ENCODE measurements at regions not wholly inside any gene's neighbourhood (a gene's known extent, or its start where the extent isn't known, plus 50 kb on each side); places are given as distances from the start of the nearest gene placed in this dataset.
"Not testable (repeated sequence)": the region's sequence is repeated elsewhere in the genome, so short reads cannot be mapped to it uniquely, and the experiment has no call there.

DNA sequence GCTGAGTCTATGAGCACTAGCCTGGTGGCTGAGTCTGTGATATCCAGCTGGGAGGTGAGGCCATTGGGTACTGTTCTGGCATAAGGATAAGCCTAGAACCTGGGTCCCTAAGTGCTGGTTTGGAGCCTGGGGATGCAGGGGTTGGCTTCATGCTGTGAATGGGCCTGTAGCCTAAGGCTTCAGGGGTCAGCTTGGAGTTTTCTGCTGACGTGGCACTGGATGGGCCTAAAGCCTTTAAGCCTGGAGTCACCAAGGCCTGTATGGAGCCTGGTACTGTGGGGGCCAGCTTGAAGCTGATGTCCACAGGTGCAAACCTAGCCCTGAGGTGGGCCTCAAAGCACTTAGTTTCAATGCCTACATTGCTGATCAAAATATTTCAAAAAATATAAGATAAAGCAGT lies 979.6 kb upstream of the POU3F4 start:
- H3K27me3 ChIP-seq (ENCODE audit: low read length): no peaks in the 10 kb centered on the region
- no peak overlapping the region for H3K27ac ChIP-seq (ENCODE audit: low read length)
- H3K79me2 ChIP-seq (ENCODE audit: low read length): no peaks in the 10 kb centered on the region
- H2AFZ ChIP-seq (ENCODE audit: low read length): no peak overlapping the region
- no peak for DNase-seq
- no peak overlapping the region for H3K4me3 ChIP-seq (ENCODE audit: low read length)
- no peaks in the 10 kb centered on the region for H3K4me1 ChIP-seq (ENCODE audit: low read length)
- H3K4me2 ChIP-seq (ENCODE audit: low read depth, low read length, poor library complexity, severe bottlenecking): no peak overlapping the region
- no peaks in the 10 kb centered on the region for H4K20me1 ChIP-seq (ENCODE audit: insufficient read depth, low read depth, low read length)
- H3K9me3 ChIP-seq (ENCODE audit: low read length): peaks cover 18% of the 10 kb centered on the region
- no peak overlapping the region for H3K9ac ChIP-seq (ENCODE audit: low read length)
- no peaks in the 10 kb centered on the region for H3K9me2 ChIP-seq (replicated peaks; ENCODE audit: insufficient read depth, low read length)
- H3K36me3 ChIP-seq (ENCODE audit: insufficient read depth, low read length): no peaks in the 10 kb centered on the region

DNA sequence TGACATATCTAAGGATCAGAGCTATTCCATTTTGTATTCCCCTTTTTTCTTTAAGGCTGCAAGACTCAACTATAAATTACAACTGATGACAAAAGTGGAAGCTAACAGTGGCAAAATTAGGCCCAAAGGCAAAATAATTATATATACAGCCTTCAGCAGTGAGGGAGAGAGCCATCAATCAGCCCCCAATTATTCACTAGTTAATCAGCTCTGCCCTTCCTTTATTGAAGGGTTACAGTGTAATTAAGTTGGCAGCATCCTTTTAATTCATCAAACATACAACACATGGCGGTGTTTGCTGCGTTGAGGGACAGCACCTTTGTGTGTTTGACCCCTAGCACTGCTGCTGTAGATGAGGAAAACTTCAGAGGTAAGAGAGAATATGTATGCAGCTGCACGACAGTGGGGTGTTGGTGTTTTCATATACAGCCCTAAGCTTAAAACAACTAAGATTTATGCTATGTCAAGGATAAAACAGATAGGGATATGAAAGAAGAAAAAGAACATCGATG lies 973.9 kb upstream of the POU3F4 start:
- no peaks in the 10 kb centered on the region for H3K27me3 ChIP-seq (ENCODE audit: low read length)
- H3K79me2 ChIP-seq (ENCODE audit: low read length): no peaks in the 10 kb centered on the region
- H3K4me2 ChIP-seq (ENCODE audit: low read depth, low read length, poor library complexity, severe bottlenecking): no peak overlapping the region
- no peak overlapping the region for H3K27ac ChIP-seq (ENCODE audit: low read length)
- H2AFZ ChIP-seq (ENCODE audit: low read length): no peak overlapping the region
- H3K9me2 ChIP-seq (replicated peaks; ENCODE audit: insufficient read depth, low read length): no peaks in the 10 kb centered on the region
- H3K4me1 ChIP-seq (ENCODE audit: low read length): no peaks in the 10 kb centered on the region
- DNase-seq: no peak
- H3K36me3 ChIP-seq (ENCODE audit: insufficient read depth, low read length): no peaks in the 10 kb centered on the region
- H3K9ac ChIP-seq (ENCODE audit: low read length): no peak overlapping the region
- H4K20me1 ChIP-seq (ENCODE audit: insufficient read depth, low read depth, low read length): no peaks in the 10 kb centered on the region
- H3K9me3 ChIP-seq (ENCODE audit: low read length): peaks cover 16% of the 10 kb centered on the region; the same call in 1 of the 2 replicates
- H3K4me3 ChIP-seq (ENCODE audit: low read length): no peak overlapping the region

DNA sequence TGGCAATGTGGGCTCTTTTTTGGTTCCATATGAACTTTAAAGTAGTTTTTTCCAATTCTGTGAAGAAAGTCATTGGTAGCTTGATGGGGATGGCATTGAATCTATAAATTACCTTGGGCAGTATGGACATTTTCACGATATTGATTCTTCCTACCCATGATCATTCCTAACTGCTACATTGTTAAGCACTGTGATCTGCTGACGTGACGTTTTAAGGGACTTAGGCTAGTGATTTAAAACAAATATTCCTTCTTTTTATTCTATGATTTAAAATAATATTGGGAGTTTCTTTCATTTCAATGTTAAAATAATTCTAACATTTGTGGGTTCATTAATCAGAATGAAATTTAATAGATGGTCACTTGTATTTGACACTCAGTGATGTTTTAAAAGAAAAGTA lies 970.9 kb upstream of the POU3F4 start:
- H2AFZ ChIP-seq (ENCODE audit: low read length); H3K9ac ChIP-seq (ENCODE audit: low read length); DNase-seq; H3K27me3 ChIP-seq (ENCODE audit: low read length); H3K36me3 ChIP-seq (ENCODE audit: insufficient read depth, low read length); H4K20me1 ChIP-seq (ENCODE audit: insufficient read depth, low read depth, low read length); H3K27ac ChIP-seq (ENCODE audit: low read length); H3K79me2 ChIP-seq (ENCODE audit: low read length); H3K4me2 ChIP-seq (ENCODE audit: low read depth, low read length, poor library complexity, severe bottlenecking); H3K4me3 ChIP-seq (ENCODE audit: low read length); H3K9me2 ChIP-seq (replicated peaks; ENCODE audit: insufficient read depth, low read length); H3K4me1 ChIP-seq (ENCODE audit: low read length): not testable (repeated sequence)
- peaks cover 14% of the 10 kb centered on the region; the same call in 1 of the 2 replicates for H3K9me3 ChIP-seq (ENCODE audit: low read length)

DNA sequence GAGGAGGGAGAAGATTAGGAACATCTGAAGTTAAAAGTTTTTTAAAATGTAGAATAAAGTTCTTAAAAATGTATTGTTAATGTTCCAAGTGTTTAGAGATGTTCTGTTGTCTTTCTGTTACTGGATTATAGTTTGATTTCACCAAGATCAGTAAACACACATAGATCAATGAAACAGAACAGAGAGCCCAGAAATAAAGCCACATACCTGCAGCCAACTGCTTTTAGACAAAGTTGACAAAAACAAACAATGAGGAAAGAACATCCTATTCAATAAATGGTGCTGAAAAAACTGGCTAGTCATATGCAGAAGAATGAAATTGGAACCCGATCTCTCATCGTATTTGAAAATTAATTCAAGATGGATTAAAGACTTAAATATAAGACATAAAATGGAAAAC lies 966.3 kb upstream of the POU3F4 start:
- no peak overlapping the region for H3K9ac ChIP-seq (ENCODE audit: low read length)
- no peak overlapping the region for H3K4me3 ChIP-seq (ENCODE audit: low read length)
- no peak overlapping the region for H2AFZ ChIP-seq (ENCODE audit: low read length)
- no peaks in the 10 kb centered on the region for H3K27me3 ChIP-seq (ENCODE audit: low read length)
- H3K9me3 ChIP-seq (ENCODE audit: low read length): peaks cover 12% of the 10 kb centered on the region
- H3K4me1 ChIP-seq (ENCODE audit: low read length): no peaks in the 10 kb centered on the region
- no peaks in the 10 kb centered on the region for H3K9me2 ChIP-seq (replicated peaks; ENCODE audit: insufficient read depth, low read length)
- no peak overlapping the region for H3K4me2 ChIP-seq (ENCODE audit: low read depth, low read length, poor library complexity, severe bottlenecking)
- no peak overlapping the region for H3K27ac ChIP-seq (ENCODE audit: low read length)
- H3K79me2 ChIP-seq (ENCODE audit: low read length): no peaks in the 10 kb centered on the region
- no peaks in the 10 kb centered on the region for H4K20me1 ChIP-seq (ENCODE audit: insufficient read depth, low read depth, low read length)
- no peaks in the 10 kb centered on the region for H3K36me3 ChIP-seq (ENCODE audit: insufficient read depth, low read length)
- DNase-seq: no peak

DNA sequence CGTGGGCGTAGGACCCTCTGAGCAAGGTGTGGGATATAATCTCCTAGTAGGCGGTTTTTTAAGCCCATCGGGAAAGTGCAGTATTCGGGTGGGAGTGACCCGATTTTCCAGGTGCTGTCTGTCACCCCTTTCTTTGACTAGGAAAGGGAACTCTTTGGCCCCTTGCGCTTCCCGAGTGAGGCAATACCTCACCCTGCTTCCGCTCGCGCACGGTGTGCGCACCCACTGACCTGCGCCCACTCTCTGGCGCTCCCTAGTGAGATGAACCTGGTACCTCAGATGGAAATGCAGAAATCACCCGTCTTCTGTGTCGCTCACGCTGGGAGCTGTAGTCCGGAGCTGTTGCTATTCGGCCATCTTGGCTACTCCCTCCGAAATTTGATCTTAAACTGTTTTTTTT lies 955.9 kb upstream of the POU3F4 start:
- H3K4me3 ChIP-seq (ENCODE audit: low read length); H3K36me3 ChIP-seq (ENCODE audit: insufficient read depth, low read length); H3K9me2 ChIP-seq (replicated peaks; ENCODE audit: insufficient read depth, low read length); H3K27ac ChIP-seq (ENCODE audit: low read length); H3K4me2 ChIP-seq (ENCODE audit: low read depth, low read length, poor library complexity, severe bottlenecking); H3K27me3 ChIP-seq (ENCODE audit: low read length); H4K20me1 ChIP-seq (ENCODE audit: insufficient read depth, low read depth, low read length); DNase-seq; H3K9ac ChIP-seq (ENCODE audit: low read length); H2AFZ ChIP-seq (ENCODE audit: low read length); H3K4me1 ChIP-seq (ENCODE audit: low read length); H3K79me2 ChIP-seq (ENCODE audit: low read length): not testable (repeated sequence)
- peaks cover 14% of the 10 kb centered on the region for H3K9me3 ChIP-seq (ENCODE audit: low read length)

DNA sequence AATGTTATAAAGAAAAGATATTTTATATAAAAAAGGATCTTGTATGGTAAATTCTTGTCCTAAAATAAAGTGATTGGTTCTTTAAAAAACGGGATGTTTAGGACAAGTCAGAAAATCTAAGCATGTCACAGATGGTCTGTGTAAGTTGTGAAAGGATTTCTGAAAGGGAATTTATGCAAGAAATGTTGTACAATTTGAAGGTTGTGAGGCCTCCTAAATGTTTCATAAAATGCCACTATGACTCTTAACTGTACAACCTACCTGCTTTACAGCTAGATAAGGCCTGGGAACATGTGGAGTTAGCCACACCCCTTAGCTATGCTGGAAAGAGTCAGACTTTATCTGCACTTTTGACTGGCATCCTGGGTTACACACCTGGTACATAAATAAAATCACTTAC lies 951.5 kb upstream of the POU3F4 start:
- H4K20me1 ChIP-seq (ENCODE audit: insufficient read depth, low read depth, low read length): no peaks in the 10 kb centered on the region
- no peaks in the 10 kb centered on the region for H3K27me3 ChIP-seq (ENCODE audit: low read length)
- H3K9me3 ChIP-seq (ENCODE audit: low read length): peaks cover 22% of the 10 kb centered on the region
- no peaks in the 10 kb centered on the region for H3K36me3 ChIP-seq (ENCODE audit: insufficient read depth, low read length)
- no peak for DNase-seq
- H3K27ac ChIP-seq (ENCODE audit: low read length): no peak overlapping the region
- no peaks in the 10 kb centered on the region for H3K4me1 ChIP-seq (ENCODE audit: low read length)
- no peaks in the 10 kb centered on the region for H3K79me2 ChIP-seq (ENCODE audit: low read length)
- no peak overlapping the region for H3K9ac ChIP-seq (ENCODE audit: low read length)
- H2AFZ ChIP-seq (ENCODE audit: low read length): no peak overlapping the region
- no peak overlapping the region for H3K4me3 ChIP-seq (ENCODE audit: low read length)
- H3K9me2 ChIP-seq (replicated peaks; ENCODE audit: insufficient read depth, low read length): no peaks in the 10 kb centered on the region
- no peak overlapping the region for H3K4me2 ChIP-seq (ENCODE audit: low read depth, low read length, poor library complexity, severe bottlenecking)

DNA sequence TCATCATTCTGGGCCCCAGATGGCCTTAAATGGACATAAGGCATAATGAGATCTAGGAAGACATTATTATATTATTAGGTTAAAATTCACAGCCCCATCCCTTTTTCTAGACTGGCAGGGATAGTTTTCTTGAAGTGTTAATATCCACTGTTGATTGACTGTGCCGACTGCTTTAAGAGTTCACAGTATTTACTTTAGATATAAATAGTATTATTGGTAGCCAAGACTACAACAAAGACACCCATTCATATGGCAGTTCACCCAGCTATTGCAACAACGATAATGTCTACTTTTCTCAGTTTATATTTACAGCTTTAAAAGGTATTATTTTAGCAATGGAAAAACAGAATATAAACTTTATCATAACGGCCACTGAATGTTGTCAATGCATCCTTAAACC lies 922.2 kb upstream of the POU3F4 start:
- Histone ChIP-seq H3K4me1 (ENCODE audit: low read length) (no peaks in the 10 kb centered on the region), H3K27ac (ENCODE audit: low read length) (no peak overlapping the region), H3K27me3 (ENCODE audit: low read length) (no peaks in the 10 kb centered on the region), H3K36me3 (ENCODE audit: insufficient read depth, low read length) (no peaks in the 10 kb centered on the region), H3K4me3 (ENCODE audit: low read length) (no peak overlapping the region), H3K9me2 (replicated peaks; ENCODE audit: insufficient read depth, low read length) (no peaks in the 10 kb centered on the region), H3K79me2 (ENCODE audit: low read length) (no peaks in the 10 kb centered on the region), H4K20me1 (ENCODE audit: insufficient read depth, low read depth, low read length) (no peaks in the 10 kb centered on the region), H3K9ac (ENCODE audit: low read length) (no peak overlapping the region), H3K4me2 (ENCODE audit: low read depth, low read length, poor library complexity, severe bottlenecking) (no peak overlapping the region), H2AFZ (ENCODE audit: low read length) (no peak overlapping the region), H3K9me3 (ENCODE audit: low read length) (peaks cover 9% of the 10 kb centered on the region)
- no peak for DNase-seq

DNA sequence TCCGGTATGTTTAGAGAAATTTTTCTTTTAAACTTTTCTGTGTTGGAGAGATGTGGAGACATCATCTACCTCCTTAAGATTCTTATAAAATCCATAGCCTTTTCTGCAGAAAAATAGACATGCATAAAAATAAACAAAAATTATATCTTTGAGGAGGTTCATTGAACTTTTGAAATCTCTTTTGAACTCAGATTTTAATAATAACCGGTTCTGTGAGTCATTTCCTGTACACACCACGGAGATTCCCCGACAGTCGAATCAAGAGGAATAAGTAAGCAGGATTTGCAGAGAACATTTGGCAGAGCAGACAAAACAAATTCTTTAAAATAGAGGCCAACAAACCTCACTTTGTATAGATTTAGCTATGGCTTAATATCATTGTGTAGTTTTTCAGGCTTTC lies 918.7 kb upstream of the POU3F4 start:
- H3K4me3 ChIP-seq (ENCODE audit: low read length): no peak overlapping the region
- H3K9me2 ChIP-seq (replicated peaks; ENCODE audit: insufficient read depth, low read length): no peaks in the 10 kb centered on the region
- H2AFZ ChIP-seq (ENCODE audit: low read length): no peak overlapping the region
- H3K27ac ChIP-seq (ENCODE audit: low read length): no peak overlapping the region
- H3K9me3 ChIP-seq (ENCODE audit: low read length): peaks cover 14% of the 10 kb centered on the region
- no peak overlapping the region for H3K4me2 ChIP-seq (ENCODE audit: low read depth, low read length, poor library complexity, severe bottlenecking)
- DNase-seq: no peak
- no peaks in the 10 kb centered on the region for H3K36me3 ChIP-seq (ENCODE audit: insufficient read depth, low read length)
- no peaks in the 10 kb centered on the region for H3K4me1 ChIP-seq (ENCODE audit: low read length)
- H4K20me1 ChIP-seq (ENCODE audit: insufficient read depth, low read depth, low read length): no peaks in the 10 kb centered on the region
- H3K27me3 ChIP-seq (ENCODE audit: low read length): no peaks in the 10 kb centered on the region
- H3K79me2 ChIP-seq (ENCODE audit: low read length): no peaks in the 10 kb centered on the region
- no peak overlapping the region for H3K9ac ChIP-seq (ENCODE audit: low read length)

DNA sequence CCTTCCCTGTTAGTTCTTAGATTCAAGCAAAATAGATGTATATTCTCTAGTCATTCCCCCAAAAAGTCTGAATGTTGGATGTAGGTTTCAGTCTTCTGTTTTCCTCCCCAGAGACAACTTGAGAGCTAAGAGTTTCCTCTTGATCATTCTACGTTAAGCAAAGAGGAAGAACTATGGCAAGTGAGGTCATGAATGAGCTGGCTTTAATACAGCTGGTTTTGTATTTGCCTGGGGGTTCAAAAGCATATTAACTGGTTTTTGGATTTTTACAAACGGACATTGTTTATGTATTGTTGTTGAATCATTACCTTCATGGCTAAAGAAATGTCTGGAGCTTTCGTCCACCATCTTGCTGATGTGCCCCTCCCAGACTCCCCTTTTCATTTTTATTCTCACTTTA lies 916.7 kb upstream of the POU3F4 start:
- no peaks in the 10 kb centered on the region for H3K36me3 ChIP-seq (ENCODE audit: insufficient read depth, low read length)
- peaks cover 15% of the 10 kb centered on the region; the same call in 1 of the 2 replicates for H3K9me3 ChIP-seq (ENCODE audit: low read length)

More for the DNA sequence above, 916.7 kb upstream of the POU3F4 start:
- Histone ChIP-seq H3K9me2 (replicated peaks; ENCODE audit: insufficient read depth, low read length) (no peaks in the 10 kb centered on the region), H3K4me2 (ENCODE audit: low read depth, low read length, poor library complexity, severe bottlenecking) (no peak overlapping the region), H3K79me2 (ENCODE audit: low read length) (no peaks in the 10 kb centered on the region), H3K4me3 (ENCODE audit: low read length) (no peak overlapping the region), H3K4me1 (ENCODE audit: low read length) (no peaks in the 10 kb centered on the region), H3K27me3 (ENCODE audit: low read length) (no peaks in the 10 kb centered on the region), H2AFZ (ENCODE audit: low read length) (no peak overlapping the region), H3K9ac (ENCODE audit: low read length) (no peak overlapping the region), H3K27ac (ENCODE audit: low read length) (no peak overlapping the region), H4K20me1 (ENCODE audit: insufficient read depth, low read depth, low read length) (no peaks in the 10 kb centered on the region)
- no peak for DNase-seq
